ENCODE measurements at regions not wholly inside any gene's neighbourhood (a gene's known extent, or its start where the extent isn't known, plus 50 kb on each side); places are given as distances from the start of the nearest gene placed in this dataset.

- no peak for DNase-seq (ENCODE audit: low read depth in 1 of 2, low spot score in 2 of 2)
Observed at GRCh38 chr18:51751901-51752300, 554.4 kb upstream of the MEX3C start.

More at GRCh38 chr18:51751901-51752300, 554.4 kb upstream of the MEX3C start:
- Histone ChIP-seq H3K23ac (ENCODE audit: insufficient read length) (no peak overlapping the region), H3K36me3 (ENCODE audit: control insufficient read depth in 2 of 4, insufficient read depth in 4 of 4, low read length in 3 of 4) (no peaks in the 10 kb centered on the region), H2BK12ac (ENCODE audit: low read depth, low read length) (no peak overlapping the region), H3K9ac (replicated peaks in 1 of 4; ENCODE audit: extremely low read depth in 1 of 4, low read depth in 3 of 4, low read length in 3 of 4) (no peak overlapping the region), H3K56ac (replicated peaks; ENCODE audit: insufficient read length, low read depth, low read length) (no peak overlapping the region), H2AK5ac (ENCODE audit: low read depth, low read length) (no peak overlapping the region), H2BK120ac (replicated peaks; ENCODE audit: low read depth, low read length) (no peak overlapping the region), H3K27me3 (replicated peaks in 1 of 4; ENCODE audit: control insufficient read depth in 3 of 4, extremely low read depth in 1 of 4, insufficient read depth in 3 of 4, low read length in 3 of 4) (no peaks in the 10 kb centered on the region), H2BK15ac (ENCODE audit: low read length) (no peak overlapping the region), H3K27ac (ENCODE audit: low read depth, low read length) (no peak overlapping the region), H2AFZ (ENCODE audit: low read length) (no peak overlapping the region), H3K18ac (ENCODE audit: extremely low read depth, low read length) (no peak overlapping the region), H4K20me1 (replicated peaks in 1 of 2; ENCODE audit: control insufficient read depth in 1 of 2, insufficient read depth in 2 of 2, low read length in 2 of 2) (no peaks in the 10 kb centered on the region), H4K5ac (ENCODE audit: insufficient read length, low read depth, low read length) (no peak overlapping the region), H2BK20ac (ENCODE audit: low read length) (no peak overlapping the region), H3K4me2 (ENCODE audit: insufficient read depth in 1 of 2, low read depth in 2 of 2, low read length in 2 of 2) (no peak overlapping the region), H3K4me1 (replicated peaks in 1 of 4; ENCODE audit: control insufficient read depth in 3 of 4, insufficient read depth in 4 of 4, low read length in 3 of 4) (peaks cover 0 to 4% (median 0%) of the 10 kb centered on the region in 4 experiments; a peak in 2 of 7 replicates), H3K9me3 (ENCODE audit: insufficient read depth in 2 of 2, low read depth in 1 of 2, low read length in 1 of 2) (no peaks in the 10 kb centered on the region), H3K79me1 (ENCODE audit: low read depth, low read length) (no peaks in the 10 kb centered on the region), H3K79me2 (ENCODE audit: control insufficient read depth in 1 of 2, insufficient read depth in 2 of 2, low read length in 2 of 2) (no peaks in the 10 kb centered on the region), H2BK5ac (ENCODE audit: low read depth, low read length) (no peak overlapping the region), H3K4ac (replicated peaks; ENCODE audit: insufficient read length, low read depth, low read length) (no peak overlapping the region), H3K14ac (ENCODE audit: insufficient read length) (no peak overlapping the region), H4K8ac (ENCODE audit: extremely low read depth, insufficient read depth, low read length) (no peak overlapping the region), H3K4me3 (ENCODE audit: extremely low read depth in 1 of 4, insufficient read depth in 2 of 4, low read depth in 3 of 4, low read length in 4 of 4) (no peak overlapping the region), H3K23me2 (ENCODE audit: low read depth, low read length) (no peaks in the 10 kb centered on the region), H4K91ac (replicated peaks; ENCODE audit: insufficient read length, low read length) (no peak overlapping the region)
- ChIA-PET POLR2A (ENCODE audit: partially characterized antibody) (no interaction called here), CTCF (ENCODE audit: partially characterized antibody) (interaction anchor here (0.6 kb wide), 1 partner anchor 664 kb away, joined by 3 read pairs; no protein-coding TSS in a partner anchor)
- no peak for TF ChIP-seq HDAC6 (IDR thresholded peaks at IDR 0.05; ENCODE audit: low read depth, low read length)
- no peak for TF ChIP-seq JUN (IDR thresholded peaks at IDR 0.05; ENCODE audit: low read depth, low read length)
- TF ChIP-seq POU5F1 (IDR thresholded peaks at IDR 0.05; ENCODE audit: low read depth, low read length) = no peak
- no peak for TF ChIP-seq RBBP5 (IDR thresholded peaks at IDR 0.05; ENCODE audit: borderline replicate concordance, low read depth, low read length)
- no peak for TF ChIP-seq BCL11A (IDR thresholded peaks at IDR 0.05; ENCODE audit: low read depth in 2 of 2, low read length in 2 of 2)
- TF ChIP-seq KDM5A (IDR thresholded peaks at IDR 0.05; ENCODE audit: low read length) = no peak
- no peak for TF ChIP-seq CTBP2 (IDR thresholded peaks at IDR 0.05; ENCODE audit: borderline replicate concordance, insufficient read depth, insufficient read length, low read length)
- TF ChIP-seq YY1 (IDR thresholded peaks at IDR 0.05; ENCODE audit: low read depth, low read length) = no peak
- TF ChIP-seq SUZ12 (IDR thresholded peaks at IDR 0.05; ENCODE audit: low read length) = no peak
- TF ChIP-seq HDAC2 (IDR thresholded peaks at IDR 0.05; ENCODE audit: borderline replicate concordance in 1 of 2, low read depth in 2 of 2, low read length in 2 of 2) = no peak
- TF ChIP-seq CBX8 (IDR thresholded peaks at IDR 0.05; ENCODE audit: borderline replicate concordance, low read depth, low read length) = no peak
- TF ChIP-seq TAF7 (optimal IDR thresholded peaks at IDR 0.05; ENCODE audit: borderline replicate concordance, low read depth, low read length) = no peak
- TF ChIP-seq KDM4A (IDR thresholded peaks at IDR 0.05; ENCODE audit: low read depth, low read length, severe bottlenecking) = no peak
- no peak for TF ChIP-seq SIX5 (IDR thresholded peaks at IDR 0.05; ENCODE audit: low read depth, low read length)
- no peak for TF ChIP-seq MAX (IDR thresholded peaks at IDR 0.05)
- FAIRE-seq = no peak
- 91% methylated on average over 4 of the region's 4 CpGs; no CpG with 5 or more reads in 1 of the 2 experiments for WGBS, 2 experiments (ENCODE audit: extremely low coverage in 1 of 2, insufficient coverage in 1 of 2, insufficient read length in 1 of 2, insufficient replicate concordance in 2 of 2, low coverage in 1 of 2, low lambda C conversion rate in 2 of 2, missing lambda C conversion rate in 1 of 2)
